Natural killer cell (primary cell): ENCODE measurements at regions not wholly inside any gene's neighbourhood (a gene's known extent, or its start where the extent isn't known, plus 50 kb on each side); places are given as distances from the start of the nearest gene placed in this dataset.

Source experiments
- ATAC-seq, 3 donors: fragments of 150-1000 bp in 2 of 3; fragments of 200-7000 bp in 1 of 3; cut with Tn5 transposase; 1 replicate in 1 of 3; 2 replicates in 2 of 3; pipeline ENCODE4 v1.10.0; 2021; ENCODE audit warnings: mild to moderate bottlenecking in 2 of 3, moderate library complexity in 2 of 3
- DNase-seq, 2 donors: peaks; one replicate each; pipeline versions ENCODE4 v3.0.0 to v3.0.0-alpha.2; 2013 to 2021; ENCODE audit warnings: mixed read lengths in 1 of 2
- H3K27ac ChIP-seq: one replicate; pipeline ENCODE4 v1.5.1; 2013; ENCODE audit warnings: mild to moderate bottlenecking, low read length
- H3K27me3 ChIP-seq: one replicate; pipeline ENCODE4 v1.6.1; 2013; ENCODE audit warnings: low read length; ENCODE audit not compliant: control insufficient read depth, insufficient read depth
- H3K36me3 ChIP-seq: one replicate; pipeline ENCODE4 v1.6.1; 2013; ENCODE audit warnings: low read length; ENCODE audit not compliant: control insufficient read depth, insufficient read depth
- H3K4me1 ChIP-seq: one replicate; pipeline ENCODE4 v1.6.1; 2013; ENCODE audit warnings: low read length; ENCODE audit not compliant: control insufficient read depth, insufficient read depth
- H3K4me3 ChIP-seq: one replicate; pipeline ENCODE4 v1.5.1; 2013; ENCODE audit warnings: low read length
- H3K9me3 ChIP-seq: one replicate; pipeline ENCODE4 v1.6.1; 2013; ENCODE audit warnings: low read length; ENCODE audit not compliant: control insufficient read depth, insufficient read depth
- H3K27ac Mint-ChIP-seq, 2 donors: one replicate each; pipeline ENCODE4 v1.8.0; 2022; ENCODE audit warnings: mild to moderate bottlenecking in 2 of 2, mixed read lengths in 2 of 2, moderate library complexity in 1 of 2
- H3K27me3 Mint-ChIP-seq, 2 donors: one replicate each; pipeline ENCODE4 v1.8.0; 2022; ENCODE audit warnings: low read depth in 2 of 2, mixed read lengths in 2 of 2
- H3K36me3 Mint-ChIP-seq: one replicate; pipeline ENCODE4 v1.8.0; 2022; ENCODE audit warnings: mixed read lengths
- H3K4me1 Mint-ChIP-seq, 2 donors: one replicate each; pipeline ENCODE4 v1.8.0; 2022; ENCODE audit warnings: mixed read lengths in 2 of 2
- H3K4me3 Mint-ChIP-seq: one replicate; pipeline ENCODE4 v1.8.0; 2022; ENCODE audit warnings: mild to moderate bottlenecking, moderate library complexity, mixed read lengths
- H3K9me3 Mint-ChIP-seq, 2 donors: one replicate each; pipeline ENCODE4 v1.8.0; 2022; ENCODE audit warnings: mixed read lengths in 2 of 2
- WGBS: methylation state at CpG from one replicate; pipeline ENCODE4 v1.1.7; 2013; ENCODE audit warnings: missing lambda C conversion rate; ENCODE audit not compliant: insufficient coverage; 5-methylcytosine and 5-hydroxymethylcytosine counted together
- intact Hi-C: fragments of 100-400 bp; cut with micrococcal nuclease; formaldehyde crosslinking; loops from one replicate; pipeline ENCODE4 v1.14.2; 2022
- TF ChIP-seq, protein P1 (sequence below): fragments of 200-600 bp; IDR thresholded peaks from one replicate; pipeline ENCODE4 v1.8.0; 2022; ENCODE audit warnings: antibody characterized with exemption

DNA sequence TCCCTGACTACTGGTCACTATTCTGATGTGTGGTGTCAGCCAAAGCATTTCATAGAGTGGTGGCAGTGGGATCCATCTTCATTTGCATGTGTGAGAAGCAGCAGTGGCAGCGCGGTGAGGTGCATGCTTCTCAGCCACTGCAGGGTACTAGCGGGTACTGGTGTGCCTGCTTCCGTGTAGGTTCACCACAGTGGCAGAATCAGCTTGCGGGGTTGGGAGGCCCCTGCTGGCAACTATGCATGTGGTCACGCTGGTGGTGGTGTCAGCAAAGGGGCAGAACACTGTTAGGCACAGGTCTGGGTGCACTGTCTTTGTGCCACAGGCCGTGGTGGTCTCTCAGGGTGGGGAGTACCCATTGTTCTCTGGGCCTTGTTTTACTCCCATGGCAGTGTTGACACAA lies 286.4 kb upstream of the TENM4 start:
- WGBS: 87% methylated on average over 7 of the region's 7 CpGs
- H3K36me3 ChIP-seq: no peaks in the 10 kb centered on the region
- no peaks in the 10 kb centered on the region for H3K27me3 ChIP-seq
- H3K9me3 ChIP-seq: no peaks in the 10 kb centered on the region
- H3K27ac Mint-ChIP-seq: no peak overlapping the region
- H3K36me3 Mint-ChIP-seq: no peaks in the 10 kb centered on the region
- peaks cover 11 to 19% of the 10 kb centered on the region in 2 donors for H3K9me3 Mint-ChIP-seq
- TF ChIP-seq, protein P1, sequence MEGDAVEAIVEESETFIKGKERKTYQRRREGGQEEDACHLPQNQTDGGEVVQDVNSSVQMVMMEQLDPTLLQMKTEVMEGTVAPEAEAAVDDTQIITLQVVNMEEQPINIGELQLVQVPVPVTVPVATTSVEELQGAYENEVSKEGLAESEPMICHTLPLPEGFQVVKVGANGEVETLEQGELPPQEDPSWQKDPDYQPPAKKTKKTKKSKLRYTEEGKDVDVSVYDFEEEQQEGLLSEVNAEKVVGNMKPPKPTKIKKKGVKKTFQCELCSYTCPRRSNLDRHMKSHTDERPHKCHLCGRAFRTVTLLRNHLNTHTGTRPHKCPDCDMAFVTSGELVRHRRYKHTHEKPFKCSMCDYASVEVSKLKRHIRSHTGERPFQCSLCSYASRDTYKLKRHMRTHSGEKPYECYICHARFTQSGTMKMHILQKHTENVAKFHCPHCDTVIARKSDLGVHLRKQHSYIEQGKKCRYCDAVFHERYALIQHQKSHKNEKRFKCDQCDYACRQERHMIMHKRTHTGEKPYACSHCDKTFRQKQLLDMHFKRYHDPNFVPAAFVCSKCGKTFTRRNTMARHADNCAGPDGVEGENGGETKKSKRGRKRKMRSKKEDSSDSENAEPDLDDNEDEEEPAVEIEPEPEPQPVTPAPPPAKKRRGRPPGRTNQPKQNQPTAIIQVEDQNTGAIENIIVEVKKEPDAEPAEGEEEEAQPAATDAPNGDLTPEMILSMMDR: no peak
- ATAC-seq (no peak), DNase-seq (no peak)
- no peak overlapping the region for H3K27ac ChIP-seq
- no peak overlapping the region for H3K4me3 ChIP-seq
- no peaks in the 10 kb centered on the region for H3K4me1 Mint-ChIP-seq
- no peaks in the 10 kb centered on the region for H3K27me3 Mint-ChIP-seq
- intact Hi-C loops: no loop called here
- H3K4me3 Mint-ChIP-seq: no peak overlapping the region
- no peaks in the 10 kb centered on the region for H3K4me1 ChIP-seq

DNA sequence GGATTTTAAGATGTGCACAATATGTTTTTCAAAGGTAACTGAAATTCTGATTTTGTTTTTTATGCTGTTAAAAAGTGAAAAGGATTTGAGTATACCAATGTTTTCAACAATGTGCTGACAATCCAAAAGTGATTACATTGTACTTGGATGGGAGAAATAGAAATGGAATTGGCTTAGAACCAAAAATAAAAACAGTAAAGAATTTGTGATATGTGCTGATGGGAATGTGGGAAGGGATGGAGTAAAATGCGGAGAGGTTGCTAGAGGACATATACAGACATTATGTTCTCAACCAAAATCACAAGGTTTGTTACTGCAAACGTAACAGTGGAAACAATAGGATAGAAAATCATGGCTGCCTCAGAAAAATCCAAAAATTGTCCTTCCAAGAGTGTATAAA lies 279.3 kb upstream of the TENM4 start:
- Mint-ChIP-seq H3K4me1 (no peaks in the 10 kb centered on the region), H3K27me3 (no peaks in the 10 kb centered on the region), H3K27ac (no peak overlapping the region), H3K4me3 (no peak overlapping the region), H3K9me3 (peaks cover 14 to 23% of the 10 kb centered on the region in 2 donors), H3K36me3 (no peaks in the 10 kb centered on the region)
- WGBS: no CpG with 5 or more reads among the region's 2 CpGs
- TF ChIP-seq, protein P1: no peak
- no peaks in the 10 kb centered on the region for H3K27me3 ChIP-seq
- H3K9me3 ChIP-seq: peaks cover 4% of the 10 kb centered on the region
- H3K27ac ChIP-seq: no peak overlapping the region
- H3K4me3 ChIP-seq: no peak overlapping the region
- DNase-seq (no peak), ATAC-seq (no peak)
- H3K4me1 ChIP-seq: no peaks in the 10 kb centered on the region
- no peaks in the 10 kb centered on the region for H3K36me3 ChIP-seq
- intact Hi-C loops: no loop called here

DNA sequence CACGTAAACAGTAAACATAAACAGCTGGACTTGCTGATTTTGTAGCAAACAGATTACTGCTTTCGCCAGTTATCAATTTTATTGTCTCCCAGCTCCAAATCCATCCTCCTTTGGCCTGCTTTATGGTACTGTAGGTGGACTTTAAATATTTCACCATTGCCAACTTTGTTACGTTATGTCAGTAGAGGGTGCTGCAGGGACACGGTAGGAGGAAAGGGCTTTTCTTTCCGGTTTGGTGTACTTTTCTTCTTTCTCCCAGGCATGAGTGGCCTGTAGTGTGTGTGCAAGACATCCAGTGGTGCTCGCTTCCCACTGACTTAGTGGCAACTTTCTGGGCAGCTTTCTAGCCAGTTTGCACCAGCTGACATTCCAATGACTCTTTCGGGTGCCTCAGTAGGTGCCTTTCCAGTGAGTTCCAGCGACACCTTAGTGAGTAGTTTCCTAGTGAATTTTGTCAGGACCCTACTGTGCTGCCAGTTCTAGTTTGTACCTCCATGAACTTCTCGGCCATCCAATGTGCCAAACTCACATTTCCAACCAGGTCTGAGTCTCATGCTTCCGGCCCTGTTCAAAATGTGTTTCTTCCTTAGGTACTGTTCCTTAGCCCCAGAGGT lies 267.6 kb upstream of the TENM4 start:
- no peak overlapping the region for H3K27ac Mint-ChIP-seq
- H3K9me3 ChIP-seq: no peaks in the 10 kb centered on the region
- DNase-seq (no peak), ATAC-seq (no peak)
- WGBS: 66% methylated on average over 10 of the region's 10 CpGs
- H3K27me3 ChIP-seq: no peaks in the 10 kb centered on the region
- no peak overlapping the region for H3K4me3 Mint-ChIP-seq
- no peaks in the 10 kb centered on the region for H3K36me3 ChIP-seq
- H3K4me3 ChIP-seq: no peak overlapping the region
- TF ChIP-seq, protein P1: no peak
- no peaks in the 10 kb centered on the region for H3K4me1 ChIP-seq
- H3K27ac ChIP-seq: no peak overlapping the region
- H3K9me3 Mint-ChIP-seq: peaks cover 13 to 19% of the 10 kb centered on the region in 2 donors
- intact Hi-C loops: no loop called here
- no peaks in the 10 kb centered on the region for H3K27me3 Mint-ChIP-seq
- H3K36me3 Mint-ChIP-seq: peaks cover 1% of the 10 kb centered on the region
- H3K4me1 Mint-ChIP-seq: no peaks in the 10 kb centered on the region

DNA sequence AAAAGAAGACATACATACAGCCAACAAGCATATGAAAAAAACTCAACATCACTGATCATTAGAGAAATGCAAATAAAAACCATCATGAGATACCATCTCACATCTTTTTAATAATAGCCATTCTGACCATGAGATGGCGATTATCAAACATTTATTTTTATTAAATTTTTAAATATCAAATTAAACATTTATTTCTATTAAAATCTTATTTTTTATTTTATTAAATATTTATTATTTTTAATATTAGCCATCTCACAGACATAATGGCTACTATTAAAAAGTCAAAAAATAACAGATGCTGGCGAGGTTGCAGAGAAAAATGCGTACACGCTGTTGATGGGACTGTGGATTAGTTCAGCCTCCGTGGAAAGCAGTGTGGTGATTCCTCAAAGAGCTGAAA lies 264.8 kb upstream of the TENM4 start:
- peaks cover 6% of the 10 kb centered on the region for H3K36me3 Mint-ChIP-seq
- H3K27me3 ChIP-seq: no peaks in the 10 kb centered on the region
- no peaks in the 10 kb centered on the region for H3K36me3 ChIP-seq
- peaks cover 18 to 21% of the 10 kb centered on the region in 2 donors for H3K9me3 Mint-ChIP-seq
- no peak overlapping the region for H3K4me3 ChIP-seq
- intact Hi-C loops: no loop called here
- H3K4me1 Mint-ChIP-seq: no peaks in the 10 kb centered on the region
- TF ChIP-seq, protein P1: no peak
- ATAC-seq: no peak
- H3K27ac ChIP-seq: no peak overlapping the region
- no peak overlapping the region for H3K4me3 Mint-ChIP-seq
- no peaks in the 10 kb centered on the region for H3K27me3 Mint-ChIP-seq
- 97% methylated on average over 4 of the region's 5 CpGs for WGBS
- no peak for DNase-seq
- H3K4me1 ChIP-seq: no peaks in the 10 kb centered on the region
- H3K27ac Mint-ChIP-seq: no peak overlapping the region
- peaks cover 1% of the 10 kb centered on the region for H3K9me3 ChIP-seq
